D721Med (cell line): ENCODE measurements at regions not wholly inside any gene's neighbourhood (a gene's known extent, or its start where the extent isn't known, plus 50 kb on each side); places are given as distances from the start of the nearest gene placed in this dataset.

Experiments
- DNase-seq: peaks from one replicate; pipeline ENCODE4 v3.0.0; 2011; ENCODE audit warnings: low spot score; ENCODE audit not compliant: insufficient read length
- FAIRE-seq: peaks from 2 replicates; lab custom pipeline; 2011; peaks lifted over from hg19 to GRCh38; lab: Jason Lieb, UNC
- CTCF ChIP-seq: IDR thresholded peaks from 2 replicates; pipeline ENCODE4 v1.5.1; 2012; ENCODE audit warnings: mild to moderate bottlenecking, control low read depth; ENCODE audit not compliant: insufficient read depth; ENCODE audit errors: missing control alignments

DNA sequence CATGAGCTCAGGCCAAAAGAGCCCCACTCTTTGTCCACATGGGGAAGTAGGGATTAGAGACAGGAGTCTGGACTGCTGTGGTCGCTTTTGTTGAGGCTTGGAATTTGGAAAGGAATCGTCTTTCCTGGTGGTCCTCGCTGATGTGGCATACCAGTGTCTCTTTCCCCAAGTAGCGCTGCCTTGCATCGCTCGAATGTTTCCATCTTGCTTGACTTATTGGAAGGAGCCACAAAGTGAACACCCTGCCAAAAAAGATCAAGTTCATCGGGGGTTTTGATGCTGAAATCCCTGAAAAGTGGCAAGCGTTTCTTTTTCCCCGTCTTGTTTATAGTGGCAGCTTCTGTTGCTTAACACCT, 161.3 kb downstream of the MACROH2A1 start:
- FAIRE-seq, result no peak
- TF ChIP-seq CTCF, result no peak
- DNase-seq, result peak; percentile 12

DNA sequence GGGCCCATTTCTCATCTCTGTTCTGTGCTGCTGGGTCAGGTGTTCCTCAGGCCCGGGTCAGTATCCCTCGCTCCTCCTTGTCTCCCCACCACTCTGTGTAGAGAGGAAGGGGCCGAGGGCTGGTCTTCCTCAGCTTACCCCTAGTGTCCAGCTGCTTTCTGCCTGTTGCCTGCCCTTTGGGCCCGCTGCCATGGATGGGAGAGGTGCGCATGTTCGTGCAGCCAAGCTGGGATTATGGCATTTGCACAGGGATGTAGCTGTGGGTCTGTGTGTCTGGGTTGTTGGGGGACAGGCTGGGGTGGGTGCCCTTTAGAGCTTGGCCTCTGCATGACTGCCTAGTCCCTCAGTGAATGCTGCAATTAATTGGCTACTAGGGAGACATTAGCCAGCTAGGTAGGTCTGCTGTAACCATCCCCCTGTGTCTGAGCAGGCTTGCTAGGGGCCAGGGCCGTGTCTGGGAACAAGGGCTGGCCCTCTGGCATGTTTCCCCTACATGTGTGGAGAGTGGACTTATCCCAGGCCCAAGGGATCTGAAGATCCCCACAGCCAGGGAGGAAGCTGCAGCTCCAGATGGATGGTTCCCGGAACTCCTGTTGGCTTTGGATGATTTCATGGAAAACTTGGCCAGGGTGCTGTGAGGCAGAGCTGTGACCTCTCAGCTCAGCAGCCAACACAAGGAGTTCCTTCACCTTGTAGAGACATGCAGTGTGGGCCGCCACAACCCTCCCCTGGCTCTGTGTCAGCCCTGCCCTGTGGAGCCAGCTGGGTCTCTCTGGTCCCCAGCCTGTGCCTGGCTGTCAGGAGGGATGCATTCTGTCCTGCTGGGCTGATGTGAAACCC, 161.9 kb downstream of the MACROH2A1 start:
- DNase-seq (peak; percentile 19), FAIRE-seq (no peak)
- no peak for TF ChIP-seq CTCF

DNA sequence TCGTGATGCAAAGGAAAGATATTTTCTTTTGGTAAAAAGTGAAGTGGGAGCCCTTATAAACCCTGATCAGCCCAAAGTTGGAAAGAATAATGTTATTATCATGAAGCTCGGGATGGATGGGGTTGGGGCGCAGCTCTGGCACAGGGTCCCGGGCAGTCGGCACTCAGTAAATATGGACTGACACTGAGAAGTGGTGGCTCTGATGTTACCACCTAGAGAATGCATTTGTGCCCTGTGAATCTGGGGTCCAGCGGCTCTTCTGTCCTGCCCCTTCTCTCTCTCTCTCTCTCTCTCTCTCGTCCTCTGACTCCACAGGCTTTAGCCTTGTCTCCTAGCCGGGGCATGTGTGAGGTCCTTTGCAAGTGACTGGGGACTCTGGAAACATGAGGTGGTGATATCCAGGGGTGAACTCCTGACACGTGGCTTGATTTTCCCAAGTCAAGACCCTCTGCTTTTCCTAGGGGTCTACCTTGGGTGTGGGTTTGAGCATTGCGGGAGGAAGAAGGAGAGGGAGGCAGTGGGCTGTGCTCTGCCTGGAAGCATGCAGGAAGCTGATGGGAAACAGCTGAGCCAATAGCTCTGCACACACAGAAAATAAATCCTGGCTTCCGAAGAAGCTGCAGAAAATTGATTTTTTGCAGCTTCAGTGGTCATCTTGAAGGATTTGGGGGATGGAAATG, 162.7 kb downstream of the MACROH2A1 start:
- DNase-seq (peak; percentile 5), FAIRE-seq (no peak)
- TF ChIP-seq CTCF, result no peak

- no peak for TF ChIP-seq CTCF
- no peak for DNase-seq
- no peak for FAIRE-seq
Measured at GRCh38 chr5:135235551-135236227, 163.3 kb downstream of the MACROH2A1 start.

DNA sequence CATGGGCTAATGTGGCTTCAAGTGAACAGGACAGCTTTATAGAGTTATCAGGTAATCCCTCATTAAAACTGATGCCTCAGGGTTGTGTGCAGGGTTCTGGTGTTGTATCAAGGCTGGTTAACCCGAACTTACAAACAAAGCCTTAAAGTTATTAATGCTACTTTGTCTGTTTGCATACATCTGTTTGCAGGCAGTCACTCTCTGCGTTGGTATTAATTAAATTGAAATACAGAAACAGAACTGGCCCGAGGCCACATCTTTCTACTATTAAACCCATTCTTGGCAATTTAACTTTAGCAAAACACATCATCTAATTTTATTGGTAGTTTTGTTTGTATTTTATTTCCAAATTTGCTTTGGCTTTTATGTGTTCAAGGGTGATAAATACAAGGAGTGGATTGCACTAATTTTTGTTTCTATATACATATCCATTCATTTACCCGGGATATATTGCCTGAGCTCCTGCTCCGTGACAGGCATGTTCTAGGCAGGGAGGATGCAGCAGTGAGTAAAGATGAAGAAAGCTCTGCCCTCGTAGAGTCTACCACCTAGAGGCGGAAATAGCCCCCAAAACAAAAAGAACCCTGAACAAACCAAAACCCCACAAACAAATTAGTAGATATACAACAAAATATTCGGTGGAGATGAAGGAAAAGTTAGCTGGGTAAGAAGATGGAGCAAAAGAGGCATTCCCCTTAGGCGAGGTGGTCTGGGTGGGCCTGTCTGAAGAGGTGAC, 164.2 kb downstream of the MACROH2A1 start:
- FAIRE-seq, result no peak
- DNase-seq, result no peak
- no peak for TF ChIP-seq CTCF

DNA sequence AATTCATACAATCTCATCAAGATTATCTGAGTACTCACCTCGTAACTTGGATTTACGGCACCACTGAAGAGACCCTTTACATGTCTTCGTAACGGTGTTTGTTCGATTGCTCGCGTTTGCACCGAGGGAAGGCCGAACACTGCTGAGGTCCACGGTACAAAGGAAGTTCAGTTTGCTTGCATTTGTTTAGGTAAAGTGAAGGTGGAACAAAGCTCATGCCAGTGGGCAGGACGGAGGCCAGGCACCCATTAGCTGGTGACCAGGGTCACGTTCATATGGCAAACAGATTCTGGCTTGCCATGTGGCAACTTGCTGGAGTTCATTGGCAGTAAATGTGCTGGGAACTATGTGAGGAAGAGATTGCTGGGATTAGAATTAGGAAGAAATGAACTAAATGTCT, 164.8 kb downstream of the MACROH2A1 start:
- no peak for FAIRE-seq

More for the DNA sequence above, 164.8 kb downstream of the MACROH2A1 start:
- no peak for DNase-seq
- TF ChIP-seq CTCF, result no peak
